Mammary epithelial cell (primary cell): ENCODE measurements at regions not wholly inside any gene's neighbourhood (a gene's known extent, or its start where the extent isn't known, plus 50 kb on each side); places are given as distances from the start of the nearest gene placed in this dataset.

Source experiments
- CTCF ChIP-seq, 2 donors: IDR thresholded peaks in 1 of 2; conservative IDR thresholded peaks in 1 of 2; 2 replicates each; pipeline ENCODE4 v1.5.1; 2011 to 2012; ENCODE audit warnings: inconsistent platforms in 2 of 2, low read length in 2 of 2, mild to moderate bottlenecking in 2 of 2, control low read depth in 1 of 2, low read depth in 1 of 2; ENCODE audit not compliant: insufficient read depth in 1 of 2; ENCODE audit errors: extremely low read depth in 1 of 2
- EZH2 ChIP-seq: IDR thresholded peaks from 2 replicates; pipeline ENCODE4 v1.6.1; 2012; ENCODE audit warnings: low read length, inconsistent platforms, borderline replicate concordance

GRCh38 chr15:96576596-96576995 is 246.1 kb downstream of the NR2F2 start:
- TF ChIP-seq CTCF (conservative IDR thresholded peaks at IDR 0.05 in 1 of 2, IDR thresholded peaks at IDR 0.05 in 1 of 2; ENCODE audit: extremely low read depth in 1 of 2, insufficient read depth in 1 of 2, low read depth in 1 of 2, low read length in 2 of 2) (no peak), EZH2 (no peak)
